Mesenchymal stem cell (in vitro differentiated cells and primary cell): ENCODE measurements at regions not wholly inside any gene's neighbourhood (a gene's known extent, or its start where the extent isn't known, plus 50 kb on each side); places are given as distances from the start of the nearest gene placed in this dataset.
A peak's percentile ranks its signal among the peaks of the same experiment; 100 is the strongest.

Experiments
- DNase-seq: peaks from one replicate; pipeline ENCODE4 v3.0.0-alpha.2; 2013
- H2AFZ ChIP-seq: one replicate; pipeline ENCODE4 v1.6.1; 2013; ENCODE audit warnings: low read depth, mild to moderate bottlenecking, control low read depth, inconsistent platforms, low read length, moderate library complexity
- H2AK5ac ChIP-seq: 2 replicates; pipeline ENCODE4 v1.6.1; 2013; ENCODE audit warnings: low read length, moderate library complexity, mild to moderate bottlenecking, inconsistent platforms; ENCODE audit not compliant: severe bottlenecking
- H2BK120ac ChIP-seq: one replicate; pipeline ENCODE4 v1.6.1; 2013; ENCODE audit warnings: low read depth, mild to moderate bottlenecking, inconsistent platforms, low read length, moderate library complexity
- H2BK12ac ChIP-seq, 2 experiments: one replicate each; pipeline ENCODE4 v1.6.1; 2013; ENCODE audit warnings: inconsistent platforms in 2 of 2, low read length in 2 of 2, mild to moderate bottlenecking in 2 of 2, moderate library complexity in 2 of 2, control low read depth in 1 of 2
- H2BK15ac ChIP-seq: one replicate; pipeline ENCODE4 v1.6.1; 2013; ENCODE audit warnings: mild to moderate bottlenecking, low read depth, inconsistent platforms; ENCODE audit not compliant: poor library complexity, severe bottlenecking
- H2BK5ac ChIP-seq: 2 replicates; pipeline ENCODE4 v1.6.1; 2013; ENCODE audit warnings: low read depth, mild to moderate bottlenecking, low read length, control low read depth, inconsistent platforms; ENCODE audit not compliant: poor library complexity, severe bottlenecking
- H3K14ac ChIP-seq, 2 experiments: one replicate each; pipeline ENCODE4 v1.6.1; 2013; ENCODE audit warnings: inconsistent platforms in 2 of 2, low read length in 2 of 2, control low read depth in 1 of 2, mild to moderate bottlenecking in 1 of 2, moderate library complexity in 1 of 2
- H3K18ac ChIP-seq, 2 experiments: one replicate each; pipeline ENCODE4 v1.6.1; 2013; ENCODE audit warnings: inconsistent platforms in 2 of 2, low read length in 2 of 2, control low read depth in 1 of 2, low read depth in 1 of 2, mild to moderate bottlenecking in 1 of 2
- H3K23ac ChIP-seq, 2 experiments: one replicate each; pipeline ENCODE4 v1.6.1; 2013; ENCODE audit warnings: inconsistent platforms in 2 of 2, low read length in 2 of 2, mild to moderate bottlenecking in 2 of 2, moderate library complexity in 2 of 2, control low read depth in 1 of 2
- H3K27ac ChIP-seq: 2 replicates; pipeline ENCODE4 v1.5.1; 2013; ENCODE audit warnings: mild to moderate bottlenecking, moderate library complexity, low read length, control low read depth, inconsistent platforms; ENCODE audit not compliant: poor library complexity, severe bottlenecking
- H3K27me3 ChIP-seq, 2 experiments: 2 replicates each; pipeline versions ENCODE4 v1.6.1 to v1.7.0; 2013; ENCODE audit warnings: low read length in 2 of 2, mild to moderate bottlenecking in 2 of 2, moderate library complexity in 2 of 2, control low read depth in 1 of 2, inconsistent platforms in 1 of 2; ENCODE audit not compliant: control insufficient read depth in 1 of 2, insufficient read depth in 1 of 2
- H3K36me3 ChIP-seq, 2 experiments: 2 replicates each; pipeline versions ENCODE4 v1.6.1 to v1.7.0; 2013; ENCODE audit warnings: low read length in 2 of 2, control low read depth in 1 of 2, inconsistent platforms in 1 of 2, low read depth in 1 of 2, mild to moderate bottlenecking in 1 of 2; ENCODE audit not compliant: insufficient read depth in 2 of 2, control insufficient read depth in 1 of 2
- H3K4ac ChIP-seq, 2 experiments: one replicate each; pipeline ENCODE4 v1.6.1; 2013; ENCODE audit warnings: inconsistent platforms in 2 of 2, low read length in 2 of 2, mild to moderate bottlenecking in 2 of 2, moderate library complexity in 2 of 2, control low read depth in 1 of 2, low read depth in 1 of 2
- H3K4me1 ChIP-seq: 2 replicates; pipeline ENCODE4 v1.6.1; 2013; ENCODE audit warnings: low read depth, low read length, control low read depth; ENCODE audit not compliant: control insufficient read depth, insufficient read depth
- H3K4me2 ChIP-seq: 2 replicates; pipeline ENCODE4 v1.6.1; 2013; ENCODE audit warnings: low read length, mild to moderate bottlenecking, inconsistent platforms; ENCODE audit not compliant: poor library complexity, severe bottlenecking
- H3K4me3 ChIP-seq, 2 experiments: 2 replicates each; pipeline versions ENCODE4 v1.5.1 to v1.7.0; 2013; ENCODE audit warnings: low read length in 2 of 2, mild to moderate bottlenecking in 2 of 2, control low read depth in 1 of 2, low read depth in 1 of 2; ENCODE audit not compliant: insufficient read depth in 1 of 2
- H3K79me1 ChIP-seq: replicated peaks from 2 replicates; pipeline ENCODE4 v1.6.1; 2013; ENCODE audit warnings: mild to moderate bottlenecking, control low read depth, low read length, inconsistent platforms; ENCODE audit not compliant: poor library complexity, severe bottlenecking
- H3K9ac ChIP-seq: 2 replicates; pipeline ENCODE4 v1.7.0; 2013; ENCODE audit warnings: mild to moderate bottlenecking, low read length, moderate library complexity
- H3K9me3 ChIP-seq: 2 replicates; pipeline ENCODE4 v1.7.0; 2013; ENCODE audit warnings: mild to moderate bottlenecking, low read length; ENCODE audit not compliant: control insufficient read depth
- H4K8ac ChIP-seq: one replicate; pipeline ENCODE4 v1.6.1; 2013; ENCODE audit warnings: inconsistent platforms, mild to moderate bottlenecking, low read length, moderate library complexity
- H4K91ac ChIP-seq: one replicate; pipeline ENCODE4 v1.6.1; 2013; ENCODE audit warnings: mild to moderate bottlenecking, low read length, inconsistent platforms
- WGBS: methylation state at CpG from one replicate; pipeline ENCODE4 v1.1.7; 2013; ENCODE audit warnings: mixed read lengths; 5-methylcytosine and 5-hydroxymethylcytosine counted together

DNA sequence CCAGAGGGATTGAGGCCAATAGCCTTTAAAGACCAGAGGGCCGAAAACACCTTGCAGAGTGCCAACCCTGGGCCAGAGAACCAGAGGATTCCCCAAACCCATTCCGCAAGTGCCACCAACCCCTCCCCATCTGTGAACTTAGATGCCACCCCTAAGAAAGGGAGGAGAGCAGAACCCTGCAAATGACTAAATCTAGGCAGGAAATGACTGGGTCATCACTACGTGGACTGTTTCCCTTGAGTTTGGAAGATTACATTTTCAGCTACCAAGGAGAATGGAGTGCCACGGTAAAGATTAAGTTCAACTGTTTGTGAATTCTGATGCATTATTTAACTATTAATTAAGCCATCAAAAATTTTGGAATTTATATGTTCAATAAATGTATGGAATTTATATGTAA lies 142.8 kb downstream of the ENC1 start:
- peak overlapping the region in 1 of 2 experiments; percentile 58 for H2BK12ac ChIP-seq
- no peak overlapping the region for H3K4me2 ChIP-seq
- no peak overlapping the region for H2BK15ac ChIP-seq
- no peak overlapping the region for H3K14ac ChIP-seq
- peaks cover 6% of the 10 kb centered on the region for H3K4me1 ChIP-seq
- H3K79me1 ChIP-seq, result no peaks in the 10 kb centered on the region
- H3K23ac ChIP-seq, result no peak overlapping the region
- WGBS, result 100% methylated on average over 2 of the region's 4 CpGs
- no peaks in the 10 kb centered on the region for H3K36me3 ChIP-seq
- H3K9ac ChIP-seq, result no peak overlapping the region
- no peak overlapping the region for H3K4ac ChIP-seq
- H3K27ac ChIP-seq, result no peak overlapping the region
- no peak overlapping the region for H2BK120ac ChIP-seq
- H3K27me3 ChIP-seq, result no peaks in the 10 kb centered on the region
- DNase-seq, result no peak
- no peak overlapping the region for H2BK5ac ChIP-seq
- H4K91ac ChIP-seq, result no peak overlapping the region
- H4K8ac ChIP-seq, result no peak overlapping the region
- H2AK5ac ChIP-seq, result peak overlapping the region; percentile 49
- H3K9me3 ChIP-seq, result no peaks in the 10 kb centered on the region
- no peak overlapping the region for H3K4me3 ChIP-seq
- no peak overlapping the region for H2AFZ ChIP-seq
- H3K18ac ChIP-seq, result peak overlapping the region in 1 of 2 experiments; percentile 50

DNA sequence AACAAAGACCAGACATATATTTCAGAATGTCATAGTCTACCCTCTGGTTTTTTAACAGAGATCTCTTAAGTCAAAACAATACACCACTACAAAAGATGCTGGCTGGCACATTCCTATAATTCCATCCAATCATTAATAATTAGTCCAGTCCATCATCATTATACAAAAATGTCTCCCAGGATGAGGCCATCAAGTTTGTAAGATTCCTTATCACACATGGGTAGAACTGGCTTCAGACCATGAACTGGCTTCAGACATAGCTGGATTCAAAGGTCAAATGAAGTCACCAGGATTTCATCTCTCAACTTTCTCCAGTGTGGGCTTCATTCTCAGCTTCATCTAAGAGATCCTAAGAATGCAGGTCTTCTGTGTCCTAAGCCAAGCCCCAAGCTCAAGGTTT lies 147.1 kb downstream of the ENC1 start:
- Histone ChIP-seq H4K8ac (no peak overlapping the region), H3K18ac (no peak overlapping the region), H3K23ac (no peak overlapping the region), H3K27me3 (no peaks in the 10 kb centered on the region), H3K14ac (no peak overlapping the region), H3K27ac (peak overlapping the region; percentile 73), H2BK15ac (no peak overlapping the region), H3K4me1 (peaks cover 2% of the 10 kb centered on the region), H2BK12ac (no peak overlapping the region), H2AFZ (no peak overlapping the region), H2BK5ac (no peak overlapping the region), H2AK5ac (peak overlapping the region; percentile 57), H2BK120ac (no peak overlapping the region), H3K79me1 (no peaks in the 10 kb centered on the region), H3K4ac (no peak overlapping the region), H3K9ac (no peak overlapping the region), H3K4me3 (no peak overlapping the region), H3K4me2 (no peak overlapping the region), H3K9me3 (no peaks in the 10 kb centered on the region), H4K91ac (no peak overlapping the region), H3K36me3 (no peaks in the 10 kb centered on the region)
- DNase-seq, result no peak

DNA sequence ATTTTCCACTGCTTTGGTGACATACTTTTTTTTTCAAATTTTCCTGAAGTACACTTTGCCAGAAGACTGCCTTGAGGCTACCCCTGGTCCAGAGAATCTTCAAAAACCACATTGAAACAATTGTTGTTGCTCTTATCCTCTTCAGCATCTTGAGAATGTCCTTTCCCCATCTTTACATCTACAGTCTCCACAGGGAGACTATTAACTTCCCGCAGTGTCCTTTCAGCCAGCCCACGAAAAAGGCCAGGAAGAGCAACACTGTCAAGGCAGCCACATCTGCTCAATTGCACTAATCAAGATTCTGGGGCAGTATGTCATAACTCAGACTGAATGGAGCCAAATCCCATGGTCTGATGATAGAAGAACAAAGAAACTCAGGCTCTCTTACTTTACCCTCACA lies 148.3 kb downstream of the ENC1 start:
- H2BK15ac ChIP-seq, result no peak overlapping the region
- peak overlapping the region; percentile 1 for H2AK5ac ChIP-seq
- H3K9me3 ChIP-seq, result no peaks in the 10 kb centered on the region
- no peak overlapping the region for H3K9ac ChIP-seq
- H3K4me1 ChIP-seq, result peaks cover 2% of the 10 kb centered on the region
- no peak overlapping the region for H3K27ac ChIP-seq
- H2BK12ac ChIP-seq, result no peak overlapping the region
- H3K14ac ChIP-seq, result no peak overlapping the region
- H2BK5ac ChIP-seq, result no peak overlapping the region
- no peak overlapping the region for H3K4me3 ChIP-seq
- no peaks in the 10 kb centered on the region for H3K79me1 ChIP-seq
- H3K27me3 ChIP-seq, result no peaks in the 10 kb centered on the region
- 41% methylated on average over 2 of the region's 2 CpGs for WGBS
- no peak for DNase-seq
- H3K4ac ChIP-seq, result no peak overlapping the region
- H3K18ac ChIP-seq, result no peak overlapping the region
- no peak overlapping the region for H3K23ac ChIP-seq
- no peak overlapping the region for H3K4me2 ChIP-seq
- H2AFZ ChIP-seq, result no peak overlapping the region
- no peaks in the 10 kb centered on the region for H3K36me3 ChIP-seq
- H2BK120ac ChIP-seq, result no peak overlapping the region
- H4K8ac ChIP-seq, result no peak overlapping the region
- no peak overlapping the region for H4K91ac ChIP-seq

DNA sequence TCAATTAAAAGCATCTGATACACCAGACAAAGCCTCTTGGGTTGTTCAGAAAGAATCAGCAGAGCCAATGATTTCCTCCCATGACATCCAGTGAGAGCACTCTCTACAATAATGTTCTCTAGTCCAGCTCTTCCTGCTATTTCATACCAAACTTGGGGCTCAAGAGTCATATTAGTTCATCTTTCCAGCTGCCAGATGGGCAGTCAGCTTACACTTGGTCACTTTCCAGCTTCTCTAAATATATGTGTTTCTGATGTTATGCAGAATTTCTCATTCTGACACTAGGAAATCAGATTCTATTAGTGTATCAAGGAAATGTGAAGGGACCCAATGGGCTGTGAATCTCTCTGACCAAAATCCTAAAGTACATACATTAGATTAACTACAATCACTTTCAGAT lies 148.9 kb downstream of the ENC1 start:
- no peak for DNase-seq

More for the DNA sequence above, 148.9 kb downstream of the ENC1 start:
- H4K91ac ChIP-seq, result no peak overlapping the region
- H4K8ac ChIP-seq, result no peak overlapping the region
- no peaks in the 10 kb centered on the region for H3K9me3 ChIP-seq
- no peak overlapping the region for H3K9ac ChIP-seq
- H2BK120ac ChIP-seq, result no peak overlapping the region
- no peak overlapping the region for H2BK5ac ChIP-seq
- no peaks in the 10 kb centered on the region for H3K27me3 ChIP-seq
- no peak overlapping the region for H2BK15ac ChIP-seq
- H2BK12ac ChIP-seq, result no peak overlapping the region
- H3K4me3 ChIP-seq, result no peak overlapping the region
- no peaks in the 10 kb centered on the region for H3K36me3 ChIP-seq
- H3K4me2 ChIP-seq, result no peak overlapping the region
- H3K14ac ChIP-seq, result no peak overlapping the region
- no peak overlapping the region for H2AFZ ChIP-seq
- H3K23ac ChIP-seq, result no peak overlapping the region
- H3K27ac ChIP-seq, result no peak overlapping the region
- H3K79me1 ChIP-seq, result no peaks in the 10 kb centered on the region
- H3K18ac ChIP-seq, result no peak overlapping the region
- H2AK5ac ChIP-seq, result no peak overlapping the region
- H3K4me1 ChIP-seq, result peaks cover 2% of the 10 kb centered on the region
- no peak overlapping the region for H3K4ac ChIP-seq
